SK-N-MC (cell line): ENCODE measurements at regions not wholly inside any gene's neighbourhood (a gene's known extent, or its start where the extent isn't known, plus 50 kb on each side); places are given as distances from the start of the nearest gene placed in this dataset.

ENCODE experiments used
- DNase-seq: peaks from one replicate; pipeline ENCODE4 v3.0.0-alpha.2; 2011; ENCODE audit warnings: low read depth, low spot score
- H3K27ac ChIP-seq: fragments of 200-600 bp; sonication (generic); 2 replicates; pipeline ENCODE4 v1.5.1; 2016; ENCODE audit warnings: mixed run types
- H3K36me3 ChIP-seq: fragments of 200-600 bp; sonication (generic); 2 replicates; pipeline ENCODE4 v1.6.1; 2017; ENCODE audit warnings: antibody characterized with exemption, low read length, mixed read lengths; ENCODE audit not compliant: insufficient read depth
- H3K4me3 ChIP-seq: fragments of 200-600 bp; sonication (generic); 2 replicates; pipeline ENCODE4 v1.5.1; 2016
- H3K9ac ChIP-seq: fragments of 200-600 bp; sonication (generic); 2 replicates; pipeline ENCODE4 v1.8.0; 2017; ENCODE audit warnings: mixed run types, mixed read lengths; ENCODE audit not compliant: insufficient read length
- H3K9me3 ChIP-seq: fragments of 200-600 bp; sonication (generic); 2 replicates; pipeline ENCODE4 v1.6.1; 2017; ENCODE audit warnings: low read depth, mild to moderate bottlenecking, antibody characterized with exemption, low read length, moderate library complexity, mixed read lengths
- EZH2 ChIP-seq: fragments of 200-600 bp; sonication (generic); IDR thresholded peaks from one replicate; pipeline ENCODE4 v1.6.1; 2017; ENCODE audit warnings: antibody characterized with exemption
- FOXP2 ChIP-seq: optimal IDR thresholded peaks from 2 replicates; pipeline ENCODE3; 2011; ENCODE audit warnings: mild to moderate bottlenecking, moderate library complexity; ENCODE audit not compliant: insufficient read depth; ENCODE audit errors: extremely low read length, control extremely low read depth
- POLR2AphosphoS5 ChIP-seq: IDR thresholded peaks from 2 replicates; pipeline ENCODE4 v1.6.1; 2012; ENCODE audit warnings: mild to moderate bottlenecking, low read depth, low read length, borderline replicate concordance

GRCh38 chr2:164351536-164351935, 269.7 kb downstream of the GRB14 start:
- DNase-seq = no peak
- Histone ChIP-seq H3K9me3 (no peaks in the 10 kb centered on the region), H3K4me3 (no peak overlapping the region), H3K36me3 (no peaks in the 10 kb centered on the region), H3K27ac (no peak overlapping the region), H3K9ac (no peak overlapping the region)
- TF ChIP-seq FOXP2 (no peak), EZH2 (no peak), POLR2AphosphoS5 (no peak)

DNA sequence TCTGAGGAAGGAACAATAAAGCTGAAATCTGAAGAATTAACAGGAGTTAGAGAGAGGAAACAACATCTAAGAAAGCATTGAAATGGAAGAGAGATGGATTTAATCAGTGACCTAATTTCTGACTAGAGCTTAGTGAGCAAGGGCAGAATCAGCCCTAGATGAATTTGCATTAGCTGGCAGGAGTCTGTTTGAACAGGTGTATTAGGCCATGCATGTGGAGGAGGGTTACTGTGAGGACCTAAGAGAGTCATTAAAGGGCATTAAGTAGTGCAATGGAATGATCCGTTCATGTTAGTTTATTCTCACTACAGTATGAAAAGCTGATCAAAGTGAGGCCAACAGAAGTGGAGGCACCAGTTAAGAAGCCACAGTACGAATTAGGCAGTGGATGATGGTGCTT, 285.3 kb downstream of the GRB14 start:
- Histone ChIP-seq H3K4me3 (no peak overlapping the region), H3K9ac (no peak overlapping the region), H3K27ac (no peak overlapping the region), H3K9me3 (no peaks in the 10 kb centered on the region), H3K36me3 (no peaks in the 10 kb centered on the region)
- TF ChIP-seq FOXP2 (no peak), POLR2AphosphoS5 (no peak), EZH2 (no peak)
- no peak for DNase-seq

- Histone ChIP-seq H3K27ac (no peak overlapping the region), H3K36me3 (no peaks in the 10 kb centered on the region), H3K9ac (no peak overlapping the region), H3K4me3 (no peak overlapping the region), H3K9me3 (no peaks in the 10 kb centered on the region)
- DNase-seq = no peak
- TF ChIP-seq POLR2AphosphoS5 = no peak
- TF ChIP-seq EZH2 = no peak
- no peak for TF ChIP-seq FOXP2
Observed at GRCh38 chr2:164335128-164335527, 286.2 kb downstream of the GRB14 start.

DNA sequence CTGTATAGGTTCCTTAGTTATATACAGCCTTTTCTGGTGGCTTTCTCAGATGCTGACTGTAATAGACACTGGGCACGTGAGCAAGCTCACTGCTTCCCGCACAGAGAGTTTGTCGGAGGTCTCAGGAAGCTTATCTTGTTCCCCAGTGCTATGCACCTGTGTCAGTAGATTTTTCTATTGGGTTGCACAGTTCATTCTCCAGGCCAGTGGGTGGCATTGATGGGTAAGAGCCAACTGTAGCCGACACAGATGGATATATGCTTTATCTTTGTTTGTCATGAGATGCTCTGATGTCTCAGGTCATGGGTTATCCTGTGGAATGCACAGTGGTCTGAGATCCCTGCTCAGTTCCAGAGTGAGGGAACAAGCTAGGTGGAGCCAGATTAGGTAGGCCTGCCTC, 293.0 kb downstream of the GRB14 start:
- no peak overlapping the region for H3K4me3 ChIP-seq
- H3K27ac ChIP-seq = no peak overlapping the region
- no peak for DNase-seq
- no peak for TF ChIP-seq EZH2
- no peak for TF ChIP-seq FOXP2
- TF ChIP-seq POLR2AphosphoS5 = no peak
- H3K36me3 ChIP-seq = no peaks in the 10 kb centered on the region
- no peaks in the 10 kb centered on the region for H3K9me3 ChIP-seq
- H3K9ac ChIP-seq = no peak overlapping the region

- Histone ChIP-seq H3K9ac (no peak overlapping the region), H3K27ac (no peak overlapping the region), H3K4me3 (no peak overlapping the region), H3K36me3 (no peaks in the 10 kb centered on the region), H3K9me3 (no peaks in the 10 kb centered on the region)
- no peak for DNase-seq
- no peak for TF ChIP-seq POLR2AphosphoS5
- no peak for TF ChIP-seq EZH2
- no peak for TF ChIP-seq FOXP2
Observed at GRCh38 chr2:164323978-164324377, 297.3 kb downstream of the GRB14 start.

DNA sequence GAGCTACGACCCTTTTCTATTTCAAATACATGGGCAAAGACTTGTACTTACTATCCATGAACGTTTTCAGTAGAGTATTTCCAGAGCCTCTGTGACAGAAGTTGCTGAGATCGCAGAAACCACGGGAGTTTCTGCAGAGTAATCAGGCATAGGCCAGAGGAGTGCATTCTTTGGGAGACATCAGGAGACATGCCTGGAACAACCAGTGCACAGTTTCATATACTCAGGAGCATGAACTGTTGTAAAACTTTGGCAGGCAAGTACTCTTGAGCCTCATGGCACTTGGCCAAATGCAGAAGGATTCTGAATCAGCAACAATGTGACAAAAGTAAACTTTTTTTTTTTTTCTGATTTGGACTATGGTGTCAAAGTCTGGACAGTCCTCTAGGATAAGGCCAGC, 307.1 kb downstream of the GRB14 start:
- Histone ChIP-seq H3K36me3 (no peaks in the 10 kb centered on the region), H3K9ac (peak overlapping the region; percentile 62), H3K9me3 (no peaks in the 10 kb centered on the region), H3K4me3 (peak overlapping the region; percentile 54), H3K27ac (peak overlapping the region; percentile 75)
- no peak for TF ChIP-seq POLR2AphosphoS5
- TF ChIP-seq EZH2 = no peak
- no peak for TF ChIP-seq FOXP2
- peak; percentile 34 for DNase-seq

DNA sequence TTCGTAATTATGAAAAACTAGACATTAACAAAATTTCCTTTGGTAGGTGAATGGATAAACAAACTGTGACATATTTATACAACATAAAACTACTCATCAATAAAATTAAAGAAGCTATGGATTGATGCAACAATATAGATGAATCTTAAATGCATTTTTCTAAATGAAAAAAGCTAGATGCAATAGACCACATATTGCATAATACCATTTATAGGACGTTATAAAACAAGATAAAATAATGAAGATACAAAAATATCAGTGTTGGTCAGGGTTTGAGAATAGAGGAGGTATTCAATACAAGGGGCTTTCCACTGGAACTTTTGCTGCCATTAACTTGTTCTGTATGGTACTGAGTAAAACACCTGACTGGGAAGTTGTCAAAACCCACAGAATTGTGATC, 314.4 kb downstream of the GRB14 start:
- Histone ChIP-seq H3K9me3 (no peaks in the 10 kb centered on the region), H3K9ac (no peak overlapping the region), H3K4me3 (no peak overlapping the region), H3K27ac (no peak overlapping the region), H3K36me3 (no peaks in the 10 kb centered on the region)
- DNase-seq = no peak
- TF ChIP-seq POLR2AphosphoS5 (no peak), FOXP2 (no peak), EZH2 (no peak)

GRCh38 chr2:164302786-164303185, 318.5 kb downstream of the GRB14 start:
- Histone ChIP-seq H3K4me3 (no peak overlapping the region), H3K27ac (no peak overlapping the region), H3K9ac (no peak overlapping the region), H3K36me3 (no peaks in the 10 kb centered on the region), H3K9me3 (no peaks in the 10 kb centered on the region)
- no peak for DNase-seq
- TF ChIP-seq FOXP2 (no peak), EZH2 (no peak), POLR2AphosphoS5 (no peak)

GRCh38 chr2:164288235-164288634, 333.0 kb downstream of the GRB14 start:
- H3K9me3 ChIP-seq = no peaks in the 10 kb centered on the region
- TF ChIP-seq FOXP2 (no peak), POLR2AphosphoS5 (no peak), EZH2 (no peak)
- no peak overlapping the region for H3K9ac ChIP-seq
- no peaks in the 10 kb centered on the region for H3K36me3 ChIP-seq
- H3K4me3 ChIP-seq = no peak overlapping the region
- no peak for DNase-seq
- no peak overlapping the region for H3K27ac ChIP-seq
